Endothelial cell of umbilical vein (primary cell): ENCODE measurements at regions not wholly inside any gene's neighbourhood (a gene's known extent, or its start where the extent isn't known, plus 50 kb on each side); places are given as distances from the start of the nearest gene placed in this dataset. TPM values are rescaled to one million over a fixed set of nuclear protein-coding genes. Genes with fewer than 3 reads are reported as not detected.

Source experiments
- BruUV-seq: library from RNA; stranded (reverse); fragments of 400-500 nt; replicated peaks from 2 replicates; lab custom pipeline; 2021; lab: Mats Ljungman, UMichigan
- CTCF ChIA-PET: fragments of 300-600, 350-600 bp; sonication (Branson Sonifier 250); formaldehyde crosslinking; loops from one replicate; lab custom pipeline; 2021; ENCODE audit warnings: antibody characterized with exemption, inconsistent platforms; lab: Charles Lee
- POLR2A ChIA-PET: fragments of 300-600, 350-600 bp; sonication (Branson Sonifier 250); formaldehyde crosslinking; loops from one replicate; lab custom pipeline; 2021; ENCODE audit warnings: antibody characterized with exemption, inconsistent platforms; lab: Charles Lee
- DNase-seq: peaks from one replicate; pipeline ENCODE4 v3.0.0-alpha.2; 2011; ENCODE audit warnings: low read depth, low spot score
- FAIRE-seq: peaks from 2 replicates; lab custom pipeline; 2011; peaks lifted over from hg19 to GRCh38; lab: Jason Lieb, UNC
- H2AFZ ChIP-seq: 2 replicates; pipeline ENCODE4 v1.6.0; 2012; ENCODE audit warnings: low read depth, low read length, control low read depth, inconsistent platforms
- H3K27ac ChIP-seq: 2 replicates; pipeline ENCODE4 v1.5.1; 2011; ENCODE audit warnings: low read depth, mild to moderate bottlenecking, control low read depth, low read length, moderate library complexity; ENCODE audit not compliant: insufficient read depth
- H3K27me3 ChIP-seq, 2 experiments: 2 replicates each; pipeline versions ENCODE4 v1.6.0 to v1.6.1; 2011; ENCODE audit warnings: low read length in 2 of 2, mixed read lengths in 1 of 2; ENCODE audit not compliant: control insufficient read depth in 2 of 2, insufficient read depth in 2 of 2
- H3K36me3 ChIP-seq, 2 experiments: 2 replicates in 1 of 2; 3 replicates in 1 of 2; pipeline ENCODE4 v1.5.1; 2011; ENCODE audit warnings: low read length in 2 of 2, mild to moderate bottlenecking in 1 of 2, moderate library complexity in 1 of 2; ENCODE audit not compliant: control insufficient read depth in 2 of 2, insufficient read depth in 2 of 2; ENCODE audit errors: extremely low read depth in 1 of 2
- H3K4me1 ChIP-seq: 3 replicates; pipeline ENCODE4 v1.5.1; 2011; ENCODE audit warnings: mild to moderate bottlenecking, low read length; ENCODE audit not compliant: control insufficient read depth, insufficient read depth; ENCODE audit errors: extremely low read depth
- H3K4me2 ChIP-seq: 2 replicates; pipeline ENCODE4 v1.6.1; 2011; ENCODE audit warnings: low read length, control low read depth, mixed read lengths; ENCODE audit not compliant: insufficient read depth
- H3K4me3 ChIP-seq, 3 experiments: fragments of 200-600 bp in 1 of 3; sonication (generic), shearing (Covaris generic) in 1 of 3; replicated peaks in 1 of 3; 2 replicates each; pipeline ENCODE4 v1.5.1; 2011 to 2016; ENCODE audit warnings: control low read depth in 3 of 3, low read length in 3 of 3, mild to moderate bottlenecking in 2 of 3, inconsistent platforms in 1 of 3, low read depth in 1 of 3, moderate library complexity in 1 of 3; ENCODE audit not compliant: insufficient read depth in 1 of 3
- H3K79me2 ChIP-seq: 2 replicates; pipeline ENCODE4 v1.6.0; 2012; ENCODE audit warnings: low read length, inconsistent platforms; ENCODE audit not compliant: control insufficient read depth, insufficient read depth
- H3K9ac ChIP-seq: replicated peaks from 2 replicates; pipeline ENCODE3; 2011; ENCODE audit warnings: low read length, control low read depth; ENCODE audit not compliant: insufficient read depth; ENCODE audit errors: extremely low read depth
- H3K9me1 ChIP-seq: replicated peaks from 3 replicates; pipeline ENCODE4 v1.6.0; 2011; ENCODE audit warnings: mild to moderate bottlenecking, low read length; ENCODE audit not compliant: control insufficient read depth, insufficient read depth; ENCODE audit errors: extremely low read depth
- H3K9me3 ChIP-seq: replicated peaks from 2 replicates; pipeline ENCODE4 v1.5.1; 2012; ENCODE audit warnings: low read length, inconsistent platforms; ENCODE audit not compliant: control insufficient read depth, insufficient read depth
- H4K20me1 ChIP-seq: replicated peaks from 2 replicates; pipeline ENCODE3; 2011; ENCODE audit warnings: mild to moderate bottlenecking, low read length; ENCODE audit not compliant: control insufficient read depth, insufficient read depth; ENCODE audit errors: extremely low read depth
- CTCF ChIP-seq, 2 donors: IDR thresholded peaks; 1 replicate in 1 of 2; 2 replicates in 1 of 2; pipeline ENCODE4 v1.5.1; 2011; ENCODE audit warnings: low read length in 2 of 2, mild to moderate bottlenecking in 2 of 2, moderate library complexity in 2 of 2, control low read depth in 1 of 2, inconsistent platforms in 1 of 2, low read depth in 1 of 2; ENCODE audit not compliant: insufficient read depth in 1 of 2; ENCODE audit errors: extremely low read depth in 1 of 2
- FOS ChIP-seq: IDR thresholded peaks from 2 replicates; pipeline ENCODE4 v1.6.1; 2011; ENCODE audit warnings: mild to moderate bottlenecking, low read length, moderate library complexity, borderline replicate concordance; ENCODE audit not compliant: insufficient read depth
- GATA2 ChIP-seq: IDR thresholded peaks from 2 replicates; pipeline ENCODE4 v1.7.0; 2011; ENCODE audit warnings: low read depth, mild to moderate bottlenecking, moderate library complexity, mixed read lengths, low read length; ENCODE audit not compliant: insufficient read length, insufficient read depth
- JUN ChIP-seq: IDR thresholded peaks from 2 replicates; pipeline ENCODE4 v1.6.1; 2011; ENCODE audit warnings: borderline replicate concordance, low read depth; ENCODE audit not compliant: insufficient read length, insufficient read depth
- MAX ChIP-seq: IDR thresholded peaks from 2 replicates; pipeline ENCODE4 v1.6.1; 2011; ENCODE audit not compliant: insufficient read depth, insufficient read length
- POLR2A ChIP-seq: IDR thresholded peaks from 2 replicates; pipeline ENCODE4 v1.6.1; 2012; ENCODE audit warnings: low read depth, mild to moderate bottlenecking, control low read depth, low read length
- dilution Hi-C: fragments of 300-500 bp; cut with MboI; formaldehyde crosslinking; loops from one replicate; pipeline ENCODE4 v1.15.0; 2019; ENCODE audit warnings: low sequenced_read_pairs; ENCODE audit not compliant: extremely low pct_ligation_motif_present
- intact Hi-C: fragments of 100-400 bp; cut with micrococcal nuclease; formaldehyde crosslinking; loops from one replicate; pipeline ENCODE4 v1.10.0; 2022
- small RNA-seq: library from RNA; depleted of rRNA; stranded (forward); fragments of <200 nt; gene quantifications from one replicate; pipeline ENCODE3, GENCODE V24; 2012; ENCODE audit warnings: low replicate concordance, low read depth; ENCODE audit not compliant: insufficient read depth, insufficient read length

GRCh38 chr6:73878403-73878802, 182.4 kb downstream of the CD109 start:
- intact Hi-C loops, result no loop called here
- Histone ChIP-seq H3K4me1 (no peaks in the 10 kb centered on the region), H2AFZ (no peak overlapping the region), H3K79me2 (no peaks in the 10 kb centered on the region), H3K27me3 (no peaks in the 10 kb centered on the region), H3K9me3 (no peaks in the 10 kb centered on the region), H3K4me3 (no peak overlapping the region), H3K9ac (no peak overlapping the region), H3K4me2 (no peak overlapping the region), H3K9me1 (no peaks in the 10 kb centered on the region), H3K27ac (no peak overlapping the region), H3K36me3 (no peaks in the 10 kb centered on the region), H4K20me1 (no peaks in the 10 kb centered on the region)
- DNase-seq (no peak), FAIRE-seq (no peak)
- no TSS peak for BruUV-seq
- ChIA-PET POLR2A (no interaction called here), CTCF (no interaction called here)
- dilution Hi-C loops, result no loop called here
- TF ChIP-seq MAX (no peak), CTCF (IDR thresholded peaks at IDR 0.05; ENCODE audit: extremely low read depth in 1 of 2, insufficient read depth in 1 of 2, low read depth in 1 of 2, low read length in 2 of 2) (no peak), GATA2 (no peak), FOS (no peak), POLR2A (no peak), JUN (no peak)

Small RNAs in the stretch of these regions (small RNA-seq; reads per million reads assigned to genes)
- not detected for gene AL356277.1
- not detected for gene TXNP7
